Erythroblast (primary cell): ENCODE measurements at regions not wholly inside any gene's neighbourhood (a gene's known extent, or its start where the extent isn't known, plus 50 kb on each side); places are given as distances from the start of the nearest gene placed in this dataset.

Experiments
- GATA1 ChIP-seq: IDR thresholded peaks from 2 replicates; pipeline ENCODE4 v1.6.1; 2011; ENCODE audit warnings: low read depth, mild to moderate bottlenecking, control low read depth, low read length, moderate library complexity
- POLR2A ChIP-seq: IDR thresholded peaks from 2 replicates; pipeline ENCODE4 v1.6.1; 2011; ENCODE audit warnings: mild to moderate bottlenecking, low read length

- TF ChIP-seq POLR2A (no peak), GATA1 (no peak)
Measured at GRCh38 chr3:177812492-177812891, 615.2 kb upstream of the TBL1XR1 start.
